ENCODE measurements at regions not wholly inside any gene's neighbourhood (a gene's known extent, or its start where the extent isn't known, plus 50 kb on each side); places are given as distances from the start of the nearest gene placed in this dataset.

DNA sequence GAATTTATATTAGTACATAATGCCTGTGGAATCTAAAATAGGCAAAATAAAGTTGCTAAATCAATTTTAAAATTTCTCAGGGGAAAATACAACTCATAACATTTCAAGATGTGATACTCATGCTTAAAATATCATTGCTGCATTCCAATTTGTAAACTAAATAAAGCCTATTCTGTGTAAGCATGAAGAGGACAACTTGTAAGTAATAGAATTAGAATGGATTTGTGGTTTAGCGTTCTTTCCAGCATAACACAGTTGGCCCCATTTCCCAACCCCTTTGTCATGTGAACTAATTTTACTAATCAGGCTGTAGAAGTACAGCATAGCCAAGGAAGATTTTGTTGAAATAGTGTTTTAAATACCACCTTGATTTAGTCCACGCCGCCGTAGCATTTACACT lies 437.2 kb downstream of the SI start:
- TF ChIP-seq POLR2AphosphoS5 (IDR thresholded peaks at IDR 0.05; ENCODE audit: low read depth, low read length) (no peak), SIN3A (IDR thresholded peaks at IDR 0.05; ENCODE audit: low read depth) (no peak), EZH2phosphoT487 (IDR thresholded peaks at IDR 0.05; ENCODE audit: borderline replicate concordance) (no peak), POLR2A (IDR thresholded peaks at IDR 0.05; ENCODE audit: borderline replicate concordance, extremely low read depth, insufficient read depth, insufficient read length) (no peak)
- TF ChIP-seq, protein P1, sequence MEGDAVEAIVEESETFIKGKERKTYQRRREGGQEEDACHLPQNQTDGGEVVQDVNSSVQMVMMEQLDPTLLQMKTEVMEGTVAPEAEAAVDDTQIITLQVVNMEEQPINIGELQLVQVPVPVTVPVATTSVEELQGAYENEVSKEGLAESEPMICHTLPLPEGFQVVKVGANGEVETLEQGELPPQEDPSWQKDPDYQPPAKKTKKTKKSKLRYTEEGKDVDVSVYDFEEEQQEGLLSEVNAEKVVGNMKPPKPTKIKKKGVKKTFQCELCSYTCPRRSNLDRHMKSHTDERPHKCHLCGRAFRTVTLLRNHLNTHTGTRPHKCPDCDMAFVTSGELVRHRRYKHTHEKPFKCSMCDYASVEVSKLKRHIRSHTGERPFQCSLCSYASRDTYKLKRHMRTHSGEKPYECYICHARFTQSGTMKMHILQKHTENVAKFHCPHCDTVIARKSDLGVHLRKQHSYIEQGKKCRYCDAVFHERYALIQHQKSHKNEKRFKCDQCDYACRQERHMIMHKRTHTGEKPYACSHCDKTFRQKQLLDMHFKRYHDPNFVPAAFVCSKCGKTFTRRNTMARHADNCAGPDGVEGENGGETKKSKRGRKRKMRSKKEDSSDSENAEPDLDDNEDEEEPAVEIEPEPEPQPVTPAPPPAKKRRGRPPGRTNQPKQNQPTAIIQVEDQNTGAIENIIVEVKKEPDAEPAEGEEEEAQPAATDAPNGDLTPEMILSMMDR (IDR thresholded peaks at IDR 0.05 in 2 of 3, conservative IDR thresholded peaks at IDR 0.05 in 1 of 3; ENCODE audit: borderline replicate concordance in 1 of 3, insufficient read depth in 1 of 3, low read depth in 2 of 3, low read length in 2 of 3) = no peak
- TF ChIP-seq, protein P2, sequence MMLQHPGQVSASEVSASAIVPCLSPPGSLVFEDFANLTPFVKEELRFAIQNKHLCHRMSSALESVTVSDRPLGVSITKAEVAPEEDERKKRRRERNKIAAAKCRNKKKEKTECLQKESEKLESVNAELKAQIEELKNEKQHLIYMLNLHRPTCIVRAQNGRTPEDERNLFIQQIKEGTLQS (IDR thresholded peaks at IDR 0.05) = no peak

Measured in HCT116 (cell line).